ENCODE measurements at regions not wholly inside any gene's neighbourhood (a gene's known extent, or its start where the extent isn't known, plus 50 kb on each side); places are given as distances from the start of the nearest gene placed in this dataset.
"Not testable (repeated sequence)": the region's sequence is repeated elsewhere in the genome, so short reads cannot be mapped to it uniquely, and the experiment has no call there.

DNA sequence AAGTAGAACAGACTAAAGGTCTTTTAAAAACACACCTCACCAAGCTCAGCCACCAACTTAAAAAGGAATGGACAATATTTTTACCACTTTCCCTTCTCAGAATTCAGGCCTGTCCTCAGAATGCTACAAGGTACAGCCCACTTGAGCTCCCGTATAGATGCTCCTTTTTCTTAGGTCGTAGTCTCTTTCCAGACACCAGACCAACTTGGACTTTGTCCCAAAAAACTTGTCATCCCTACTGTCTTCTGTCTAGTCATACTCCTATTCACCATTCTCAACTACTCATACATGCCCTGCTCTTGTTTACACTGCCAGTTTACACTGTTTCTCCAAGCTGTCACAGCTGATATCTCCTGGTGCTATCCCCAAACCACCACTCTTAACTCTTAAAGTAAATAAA lies 80.9 kb downstream of the FH start:
- TF ChIP-seq, protein P1, sequence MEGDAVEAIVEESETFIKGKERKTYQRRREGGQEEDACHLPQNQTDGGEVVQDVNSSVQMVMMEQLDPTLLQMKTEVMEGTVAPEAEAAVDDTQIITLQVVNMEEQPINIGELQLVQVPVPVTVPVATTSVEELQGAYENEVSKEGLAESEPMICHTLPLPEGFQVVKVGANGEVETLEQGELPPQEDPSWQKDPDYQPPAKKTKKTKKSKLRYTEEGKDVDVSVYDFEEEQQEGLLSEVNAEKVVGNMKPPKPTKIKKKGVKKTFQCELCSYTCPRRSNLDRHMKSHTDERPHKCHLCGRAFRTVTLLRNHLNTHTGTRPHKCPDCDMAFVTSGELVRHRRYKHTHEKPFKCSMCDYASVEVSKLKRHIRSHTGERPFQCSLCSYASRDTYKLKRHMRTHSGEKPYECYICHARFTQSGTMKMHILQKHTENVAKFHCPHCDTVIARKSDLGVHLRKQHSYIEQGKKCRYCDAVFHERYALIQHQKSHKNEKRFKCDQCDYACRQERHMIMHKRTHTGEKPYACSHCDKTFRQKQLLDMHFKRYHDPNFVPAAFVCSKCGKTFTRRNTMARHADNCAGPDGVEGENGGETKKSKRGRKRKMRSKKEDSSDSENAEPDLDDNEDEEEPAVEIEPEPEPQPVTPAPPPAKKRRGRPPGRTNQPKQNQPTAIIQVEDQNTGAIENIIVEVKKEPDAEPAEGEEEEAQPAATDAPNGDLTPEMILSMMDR (IDR thresholded peaks at IDR 0.05), result not testable (repeated sequence)
- TF ChIP-seq POLR2A (IDR thresholded peaks at IDR 0.05), result not testable (repeated sequence)
